ENCODE measurements at regions not wholly inside any gene's neighbourhood (a gene's known extent, or its start where the extent isn't known, plus 50 kb on each side); places are given as distances from the start of the nearest gene placed in this dataset.
"Not testable (repeated sequence)": the region's sequence is repeated elsewhere in the genome, so short reads cannot be mapped to it uniquely, and the experiment has no call there.

DNA sequence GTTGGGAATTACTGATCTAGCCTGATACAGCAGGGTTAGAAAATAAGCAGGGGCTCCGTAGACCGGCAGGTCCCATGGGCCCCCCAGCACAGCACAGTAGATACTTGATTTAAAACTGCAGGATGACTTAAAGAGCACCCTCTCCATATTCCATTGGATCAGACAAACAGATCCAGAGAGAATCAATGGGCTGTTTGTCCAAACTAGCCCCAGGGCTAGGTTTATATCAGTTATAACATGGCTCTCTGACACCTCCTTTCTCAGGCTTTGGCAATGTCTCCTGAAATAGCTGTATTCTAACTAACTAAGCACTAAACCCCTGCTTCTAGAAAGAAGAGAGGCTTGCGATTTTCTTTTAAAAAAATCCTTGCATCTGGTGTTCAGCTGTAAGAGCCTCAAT is 100.4 kb upstream of the GALNT18 start:
- FAIRE-seq (no peak), DNase-seq (no peak)
- H3K9me3 ChIP-seq (ENCODE audit: control insufficient read depth in 2 of 2, insufficient read depth in 1 of 2, low read depth in 1 of 2, low read length in 1 of 2): peaks cover 0 to 12% of the 10 kb centered on the region in 2 donors
- H3K36me3 ChIP-seq (ENCODE audit: control insufficient read depth in 3 of 3, insufficient read depth in 2 of 3, low read depth in 1 of 3, low read length in 3 of 3): no peaks in the 10 kb centered on the region
- H3K4me1 ChIP-seq (ENCODE audit: control insufficient read depth in 3 of 3, insufficient read depth in 2 of 3, low read depth in 1 of 3, low read length in 2 of 3): no peaks in the 10 kb centered on the region
- H3K27ac ChIP-seq (ENCODE audit: low read depth in 1 of 3, low read length in 2 of 3): no peak overlapping the region
- H3K27me3 ChIP-seq (ENCODE audit: control insufficient read depth in 3 of 3, insufficient read depth in 3 of 3, low read length in 3 of 3): peaks cover 0 to 2% (median 0%) of the 10 kb centered on the region in 3 donors
- no peak overlapping the region for H3K4me3 ChIP-seq (ENCODE audit: low read depth in 1 of 3, low read length in 3 of 3)
- WGBS, 3 donors: 91 to 93% (median 92%) methylated on average over 3 of the region's 3 CpGs

DNA sequence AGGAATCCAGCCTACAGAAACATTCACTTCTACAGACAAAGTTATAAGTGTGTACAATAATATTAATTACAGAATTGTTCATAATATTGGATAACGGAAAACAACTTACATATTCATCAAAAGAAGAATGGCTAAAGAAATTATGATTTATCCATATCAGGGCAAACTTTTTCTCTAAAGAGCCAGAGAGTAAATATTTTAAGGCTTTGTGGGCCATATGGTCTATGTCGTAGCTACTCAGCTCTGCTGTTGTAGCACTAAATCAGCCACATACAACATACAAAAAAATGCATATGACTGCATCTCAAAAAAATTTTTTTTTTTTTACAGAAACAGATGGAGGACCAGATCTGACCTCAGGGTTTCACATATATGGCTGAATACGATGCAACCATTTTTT is 96.7 kb upstream of the GALNT18 start:
- Histone ChIP-seq H3K36me3 (ENCODE audit: control insufficient read depth in 3 of 3, insufficient read depth in 2 of 3, low read depth in 1 of 3, low read length in 3 of 3) (no peaks in the 10 kb centered on the region), H3K4me1 (ENCODE audit: control insufficient read depth in 3 of 3, insufficient read depth in 2 of 3, low read depth in 1 of 3, low read length in 2 of 3) (no peaks in the 10 kb centered on the region), H3K9me3 (ENCODE audit: control insufficient read depth in 2 of 2, insufficient read depth in 1 of 2, low read depth in 1 of 2, low read length in 1 of 2) (peaks cover 0 to 19% of the 10 kb centered on the region in 2 donors), H3K27ac (ENCODE audit: low read depth in 1 of 3, low read length in 2 of 3) (no peak overlapping the region), H3K4me3 (ENCODE audit: low read depth in 1 of 3, low read length in 3 of 3) (no peak overlapping the region), H3K27me3 (ENCODE audit: control insufficient read depth in 3 of 3, insufficient read depth in 3 of 3, low read length in 3 of 3) (peaks cover 0 to 2% (median 0%) of the 10 kb centered on the region in 3 donors)
- 61 to 67% (median 66%) methylated on average over 3 of the region's 3 CpGs for WGBS, 3 donors
- DNase-seq (no peak), FAIRE-seq (no peak)

- Histone ChIP-seq H3K9me3 (ENCODE audit: control insufficient read depth in 2 of 2, insufficient read depth in 1 of 2, low read depth in 1 of 2, low read length in 1 of 2) (peaks cover 0 to 19% of the 10 kb centered on the region in 2 donors), H3K4me3 (ENCODE audit: low read depth in 1 of 3, low read length in 3 of 3) (no peak overlapping the region), H3K27ac (ENCODE audit: low read depth in 1 of 3, low read length in 2 of 3) (no peak overlapping the region), H3K27me3 (ENCODE audit: control insufficient read depth in 3 of 3, insufficient read depth in 3 of 3, low read length in 3 of 3) (peaks cover 0 to 2% (median 0%) of the 10 kb centered on the region in 3 donors), H3K4me1 (ENCODE audit: control insufficient read depth in 3 of 3, insufficient read depth in 2 of 3, low read depth in 1 of 3, low read length in 2 of 3) (no peaks in the 10 kb centered on the region), H3K36me3 (ENCODE audit: control insufficient read depth in 3 of 3, insufficient read depth in 2 of 3, low read depth in 1 of 3, low read length in 3 of 3) (no peaks in the 10 kb centered on the region)
- DNase-seq: no peak
- WGBS, 3 donors: 92 to 96% (median 94%) methylated on average over 15 of the region's 15 CpGs
- no peak for FAIRE-seq
Observed at GRCh38 chr11:11717064-11717725, 95.4 kb upstream of the GALNT18 start.

GRCh38 chr11:11715075-11715474 is 93.3 kb upstream of the GALNT18 start:
- H3K27me3 ChIP-seq (ENCODE audit: control insufficient read depth in 3 of 3, insufficient read depth in 3 of 3, low read length in 3 of 3); H3K4me1 ChIP-seq (ENCODE audit: control insufficient read depth in 3 of 3, insufficient read depth in 2 of 3, low read depth in 1 of 3, low read length in 2 of 3); H3K9me3 ChIP-seq (ENCODE audit: control insufficient read depth in 2 of 2, insufficient read depth in 1 of 2, low read depth in 1 of 2, low read length in 1 of 2); DNase-seq; FAIRE-seq; H3K4me3 ChIP-seq (ENCODE audit: low read depth in 1 of 3, low read length in 3 of 3); H3K36me3 ChIP-seq (ENCODE audit: control insufficient read depth in 3 of 3, insufficient read depth in 2 of 3, low read depth in 1 of 3, low read length in 3 of 3); H3K27ac ChIP-seq (ENCODE audit: low read depth in 1 of 3, low read length in 2 of 3): not testable (repeated sequence)
- 35 to 57% (median 56%) methylated on average over 1 of the region's 1 CpG for WGBS, 3 donors

DNA sequence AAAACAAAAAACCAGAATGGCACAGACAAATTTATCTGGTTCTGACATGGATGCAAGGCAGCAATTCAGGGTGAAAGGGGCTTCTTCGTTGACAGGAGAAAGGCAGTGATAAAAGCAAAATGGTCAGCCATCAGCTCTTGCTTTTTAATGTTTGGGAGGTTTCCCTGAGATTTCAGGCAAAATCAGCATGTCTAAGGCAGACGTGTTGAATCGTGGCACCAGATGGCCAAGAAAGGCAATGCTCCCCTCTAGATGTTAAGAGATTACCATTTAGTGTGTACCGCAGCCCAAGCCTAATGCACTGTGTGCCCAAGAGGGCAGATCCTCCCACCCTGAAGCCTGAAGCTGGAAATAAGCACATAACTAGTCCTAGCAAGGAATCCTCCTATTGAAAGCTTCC is 88.8 kb upstream of the GALNT18 start:
- no peak for DNase-seq
- H3K36me3 ChIP-seq (ENCODE audit: control insufficient read depth in 3 of 3, insufficient read depth in 2 of 3, low read depth in 1 of 3, low read length in 3 of 3): no peaks in the 10 kb centered on the region
- H3K9me3 ChIP-seq (ENCODE audit: control insufficient read depth in 2 of 2, insufficient read depth in 1 of 2, low read depth in 1 of 2, low read length in 1 of 2): no peaks in the 10 kb centered on the region
- no peak overlapping the region for H3K27ac ChIP-seq (ENCODE audit: low read depth in 1 of 3, low read length in 2 of 3)
- no peak overlapping the region for H3K4me3 ChIP-seq (ENCODE audit: low read depth in 1 of 3, low read length in 3 of 3)
- H3K4me1 ChIP-seq (ENCODE audit: control insufficient read depth in 3 of 3, insufficient read depth in 2 of 3, low read depth in 1 of 3, low read length in 2 of 3): no peaks in the 10 kb centered on the region
- H3K27me3 ChIP-seq (ENCODE audit: control insufficient read depth in 3 of 3, insufficient read depth in 3 of 3, low read length in 3 of 3): no peaks in the 10 kb centered on the region
- FAIRE-seq: no peak
- WGBS, 3 donors: 82 to 88% (median 85%) methylated on average over 4 of the region's 4 CpGs

- no peaks in the 10 kb centered on the region for H3K4me1 ChIP-seq (ENCODE audit: control insufficient read depth in 3 of 3, insufficient read depth in 2 of 3, low read depth in 1 of 3, low read length in 2 of 3)
- no peaks in the 10 kb centered on the region for H3K9me3 ChIP-seq (ENCODE audit: control insufficient read depth in 2 of 2, insufficient read depth in 1 of 2, low read depth in 1 of 2, low read length in 1 of 2)
- DNase-seq (no peak), FAIRE-seq (no peak)
- peaks cover 0 to 1% (median 0%) of the 10 kb centered on the region in 3 donors for H3K27me3 ChIP-seq (ENCODE audit: control insufficient read depth in 3 of 3, insufficient read depth in 3 of 3, low read length in 3 of 3)
- no peak overlapping the region for H3K4me3 ChIP-seq (ENCODE audit: low read depth in 1 of 3, low read length in 3 of 3)
- no peaks in the 10 kb centered on the region for H3K36me3 ChIP-seq (ENCODE audit: control insufficient read depth in 3 of 3, insufficient read depth in 2 of 3, low read depth in 1 of 3, low read length in 3 of 3)
- no peak overlapping the region for H3K27ac ChIP-seq (ENCODE audit: low read depth in 1 of 3, low read length in 2 of 3)
- WGBS, 3 donors: 54 to 81% (median 60%) methylated on average over 7 of the region's 7 CpGs
Observed at GRCh38 chr11:11709447-11710239, 87.8 kb upstream of the GALNT18 start.

GRCh38 chr11:11708256-11708655 is 86.5 kb upstream of the GALNT18 start:
- peaks cover 0 to 1% (median 0%) of the 10 kb centered on the region in 3 donors for H3K27me3 ChIP-seq (ENCODE audit: control insufficient read depth in 3 of 3, insufficient read depth in 3 of 3, low read length in 3 of 3)
- no peak overlapping the region for H3K27ac ChIP-seq (ENCODE audit: low read depth in 1 of 3, low read length in 2 of 3)
- no peaks in the 10 kb centered on the region for H3K4me1 ChIP-seq (ENCODE audit: control insufficient read depth in 3 of 3, insufficient read depth in 2 of 3, low read depth in 1 of 3, low read length in 2 of 3)
- DNase-seq (no peak), FAIRE-seq (no peak)
- H3K9me3 ChIP-seq (ENCODE audit: control insufficient read depth in 2 of 2, insufficient read depth in 1 of 2, low read depth in 1 of 2, low read length in 1 of 2): no peaks in the 10 kb centered on the region
- H3K36me3 ChIP-seq (ENCODE audit: control insufficient read depth in 3 of 3, insufficient read depth in 2 of 3, low read depth in 1 of 3, low read length in 3 of 3): no peaks in the 10 kb centered on the region
- H3K4me3 ChIP-seq (ENCODE audit: low read depth in 1 of 3, low read length in 3 of 3): no peak overlapping the region
- WGBS, 3 donors: 43 to 90% (median 70%) methylated on average over 1 of the region's 1 CpG

DNA sequence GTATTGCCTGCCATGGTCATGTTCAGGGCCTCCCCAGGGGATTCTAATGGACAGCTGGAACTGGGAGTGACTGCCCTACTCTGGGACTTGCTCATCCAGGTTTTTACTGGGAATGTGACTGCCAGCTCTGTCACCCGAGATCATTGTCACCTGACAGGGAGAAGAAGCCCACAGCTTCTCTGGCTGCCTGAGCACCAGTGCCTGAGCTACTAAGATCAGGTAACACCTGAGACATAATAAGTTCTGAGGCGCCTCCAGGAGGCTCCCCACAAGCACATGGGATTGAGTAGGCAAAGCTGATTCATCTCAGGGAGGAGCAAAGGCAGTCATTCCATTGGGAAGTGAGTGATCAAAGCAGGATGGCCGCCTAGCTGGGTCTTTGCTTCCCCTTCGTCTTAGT is 84.2 kb upstream of the GALNT18 start:
- H3K4me3 ChIP-seq (ENCODE audit: low read depth in 1 of 3, low read length in 3 of 3): no peak overlapping the region
- no peaks in the 10 kb centered on the region for H3K9me3 ChIP-seq (ENCODE audit: control insufficient read depth in 2 of 2, insufficient read depth in 1 of 2, low read depth in 1 of 2, low read length in 1 of 2)
- no peak overlapping the region for H3K27ac ChIP-seq (ENCODE audit: low read depth in 1 of 3, low read length in 2 of 3)
- FAIRE-seq (no peak), DNase-seq (no peak)
- WGBS, 3 donors: 26 to 64% (median 38%) methylated on average over 4 of the region's 4 CpGs
- no peaks in the 10 kb centered on the region for H3K4me1 ChIP-seq (ENCODE audit: control insufficient read depth in 3 of 3, insufficient read depth in 2 of 3, low read depth in 1 of 3, low read length in 2 of 3)
- no peaks in the 10 kb centered on the region for H3K36me3 ChIP-seq (ENCODE audit: control insufficient read depth in 3 of 3, insufficient read depth in 2 of 3, low read depth in 1 of 3, low read length in 3 of 3)
- peaks cover 0 to 1% (median 0%) of the 10 kb centered on the region in 3 donors for H3K27me3 ChIP-seq (ENCODE audit: control insufficient read depth in 3 of 3, insufficient read depth in 3 of 3, low read length in 3 of 3)

Measured in small intestine (tissue), 7 donors.